ENCODE measurements at regions not wholly inside any gene's neighbourhood (a gene's known extent, or its start where the extent isn't known, plus 50 kb on each side); places are given as distances from the start of the nearest gene placed in this dataset.
A peak's percentile ranks its signal among the peaks of the same experiment; 100 is the strongest.

DNA sequence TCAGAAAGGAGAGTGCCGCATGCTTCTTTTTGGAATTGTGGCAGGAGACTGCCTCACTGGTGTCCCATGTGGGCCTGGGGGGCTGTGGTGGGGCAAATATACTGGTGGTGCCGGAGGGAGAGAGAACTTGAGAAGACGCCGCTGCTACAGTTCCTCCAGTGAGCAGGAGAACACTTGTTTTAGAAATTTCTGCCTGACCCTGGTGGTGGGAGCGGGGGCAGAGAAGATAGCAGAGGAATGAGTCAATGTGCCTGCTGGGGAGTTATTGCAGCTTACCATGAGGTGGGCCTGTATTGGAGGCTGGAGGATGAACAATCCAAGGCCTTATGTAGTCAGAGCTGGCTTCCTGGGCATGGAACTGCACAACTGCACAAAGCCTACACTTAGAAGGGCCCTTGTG is 211.8 kb downstream of the SNAPC1 start:
- TF ChIP-seq, protein P1, sequence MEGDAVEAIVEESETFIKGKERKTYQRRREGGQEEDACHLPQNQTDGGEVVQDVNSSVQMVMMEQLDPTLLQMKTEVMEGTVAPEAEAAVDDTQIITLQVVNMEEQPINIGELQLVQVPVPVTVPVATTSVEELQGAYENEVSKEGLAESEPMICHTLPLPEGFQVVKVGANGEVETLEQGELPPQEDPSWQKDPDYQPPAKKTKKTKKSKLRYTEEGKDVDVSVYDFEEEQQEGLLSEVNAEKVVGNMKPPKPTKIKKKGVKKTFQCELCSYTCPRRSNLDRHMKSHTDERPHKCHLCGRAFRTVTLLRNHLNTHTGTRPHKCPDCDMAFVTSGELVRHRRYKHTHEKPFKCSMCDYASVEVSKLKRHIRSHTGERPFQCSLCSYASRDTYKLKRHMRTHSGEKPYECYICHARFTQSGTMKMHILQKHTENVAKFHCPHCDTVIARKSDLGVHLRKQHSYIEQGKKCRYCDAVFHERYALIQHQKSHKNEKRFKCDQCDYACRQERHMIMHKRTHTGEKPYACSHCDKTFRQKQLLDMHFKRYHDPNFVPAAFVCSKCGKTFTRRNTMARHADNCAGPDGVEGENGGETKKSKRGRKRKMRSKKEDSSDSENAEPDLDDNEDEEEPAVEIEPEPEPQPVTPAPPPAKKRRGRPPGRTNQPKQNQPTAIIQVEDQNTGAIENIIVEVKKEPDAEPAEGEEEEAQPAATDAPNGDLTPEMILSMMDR (conservative IDR thresholded peaks at IDR 0.05; ENCODE audit: low read depth, low read length), result no peak
- peak; percentile 71 for DNase-seq (ENCODE audit: low read depth)
- no peak overlapping the region for H3K4me3 ChIP-seq (ENCODE audit: low read depth, low read length)

DNA sequence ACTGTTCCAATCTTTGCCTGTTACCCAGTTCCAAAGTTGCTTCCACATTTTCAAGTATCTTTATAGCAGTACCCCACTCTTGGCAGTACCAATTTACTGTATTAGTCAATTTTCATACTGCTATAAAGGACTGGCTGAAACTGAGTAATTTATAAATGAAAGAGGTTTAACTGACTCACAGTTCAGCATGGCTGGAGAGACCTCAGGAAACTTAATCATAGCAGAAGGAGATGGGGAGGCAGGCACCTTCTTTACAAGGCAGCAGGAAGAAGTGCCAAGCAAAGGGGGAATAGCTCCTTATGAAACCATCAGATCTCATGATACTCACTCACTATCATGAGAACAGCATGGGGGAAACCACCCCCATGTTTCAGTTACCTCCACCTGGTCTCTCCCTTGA is 215.0 kb downstream of the SNAPC1 start:
- TF ChIP-seq, protein P1 (conservative IDR thresholded peaks at IDR 0.05; ENCODE audit: low read depth, low read length), result no peak
- H3K4me3 ChIP-seq (ENCODE audit: low read depth, low read length), result no peak overlapping the region
- no peak for DNase-seq (ENCODE audit: low read depth)

DNA sequence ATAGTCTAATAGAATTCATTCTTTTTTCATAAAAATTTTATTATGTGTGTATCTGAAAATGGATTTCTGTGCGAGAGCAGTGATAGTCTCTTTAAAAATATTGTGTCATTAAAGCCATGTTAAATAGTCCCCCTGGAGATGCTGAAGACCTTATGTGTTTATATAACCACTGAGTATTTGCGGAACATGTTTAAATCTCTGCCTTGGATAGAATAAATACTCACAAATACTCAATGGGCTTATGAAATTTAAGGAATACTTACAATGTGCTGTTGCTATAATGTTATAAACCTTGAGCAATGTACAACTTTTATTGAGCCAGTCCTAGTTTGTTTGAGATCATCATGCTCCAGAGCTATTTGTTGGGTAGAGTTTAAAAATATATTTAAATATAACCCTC is 226.0 kb downstream of the SNAPC1 start:
- DNase-seq (ENCODE audit: low read depth), result no peak
- no peak overlapping the region for H3K4me3 ChIP-seq (ENCODE audit: low read depth, low read length)
- TF ChIP-seq, protein P1 (conservative IDR thresholded peaks at IDR 0.05; ENCODE audit: low read depth, low read length), result no peak

- DNase-seq (ENCODE audit: low read depth), result no peak
- TF ChIP-seq, protein P1 (conservative IDR thresholded peaks at IDR 0.05; ENCODE audit: low read depth, low read length), result no peak
- H3K4me3 ChIP-seq (ENCODE audit: low read depth, low read length), result no peak overlapping the region
Measured at GRCh38 chr14:61992139-61992538, 229.9 kb downstream of the SNAPC1 start.

DNA sequence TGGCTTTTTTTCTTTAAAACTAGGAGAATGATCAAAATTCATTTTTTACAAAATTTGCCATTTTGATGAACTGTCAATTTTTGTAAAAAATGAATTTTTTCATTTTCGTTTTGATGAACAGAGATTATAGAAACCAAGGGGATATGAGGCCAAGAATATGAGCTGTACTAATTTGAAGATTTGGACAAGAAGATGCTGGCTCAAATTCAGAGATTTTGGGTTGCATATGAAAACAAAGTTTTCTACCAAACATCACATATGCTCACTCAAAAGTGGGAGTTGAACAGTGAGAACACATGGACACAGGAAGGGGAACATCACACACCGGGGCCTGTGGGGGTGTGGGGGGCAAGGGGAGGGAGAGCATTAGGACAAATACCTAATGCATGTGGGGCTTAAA is 230.7 kb downstream of the SNAPC1 start:
- TF ChIP-seq, protein P1 (conservative IDR thresholded peaks at IDR 0.05; ENCODE audit: low read depth, low read length), result no peak
- no peak for DNase-seq (ENCODE audit: low read depth)
- H3K4me3 ChIP-seq (ENCODE audit: low read depth, low read length), result no peak overlapping the region

DNA sequence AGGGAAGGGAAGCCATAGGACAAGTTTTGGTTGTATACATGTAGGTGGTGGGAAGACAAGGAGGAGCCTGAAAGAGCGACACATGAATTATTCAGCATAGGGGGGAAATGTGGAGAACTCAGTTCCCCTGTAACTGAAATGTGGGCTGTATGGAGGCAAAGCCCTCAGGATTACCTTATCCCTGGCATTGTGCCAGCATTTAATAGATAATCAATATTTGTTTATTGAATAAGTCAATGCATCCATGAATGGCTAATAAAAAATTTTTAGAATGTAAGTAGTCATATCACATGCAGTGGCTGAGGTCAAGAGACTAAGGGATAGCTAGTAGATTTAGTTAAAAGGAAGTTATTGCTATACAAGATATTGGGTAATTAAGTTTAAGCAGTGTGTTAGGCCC is 232.4 kb downstream of the SNAPC1 start:
- no peak for DNase-seq (ENCODE audit: low read depth)
- H3K4me3 ChIP-seq (ENCODE audit: low read depth, low read length), result no peak overlapping the region
- TF ChIP-seq, protein P1 (conservative IDR thresholded peaks at IDR 0.05; ENCODE audit: low read depth, low read length), result no peak

- TF ChIP-seq, protein P1 (conservative IDR thresholded peaks at IDR 0.05; ENCODE audit: low read depth, low read length), result no peak
- no peak for DNase-seq (ENCODE audit: low read depth)
- no peak overlapping the region for H3K4me3 ChIP-seq (ENCODE audit: low read depth, low read length)
Measured at GRCh38 chr14:61996753-61997152, 234.5 kb downstream of the SNAPC1 start.

Measured in choroid plexus epithelial cell (primary cell).